ENCODE measurements at regions not wholly inside any gene's neighbourhood (a gene's known extent, or its start where the extent isn't known, plus 50 kb on each side); places are given as distances from the start of the nearest gene placed in this dataset.

DNA sequence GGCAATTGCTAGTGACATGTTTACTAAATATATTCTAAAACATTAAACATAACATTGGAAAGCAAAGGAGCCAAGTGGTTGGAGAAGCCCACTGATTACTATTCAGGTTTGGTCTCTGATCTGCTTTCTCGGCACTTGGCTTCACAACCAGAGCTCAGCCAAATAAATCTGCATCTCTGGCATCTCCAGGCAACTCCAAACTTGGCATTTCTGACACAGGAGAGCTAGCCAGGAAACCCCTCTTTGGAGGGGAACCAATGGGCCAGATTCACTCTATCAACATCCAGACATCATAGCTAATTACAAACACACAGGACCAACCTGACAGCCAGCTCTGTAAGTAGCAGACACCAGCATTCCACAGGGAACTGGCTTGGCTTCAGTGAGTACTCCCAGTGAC, 150.3 kb upstream of the ETAA1 start:
- H3K4me3 Mint-ChIP-seq = no peak overlapping the region
- TF ChIP-seq, protein P1, sequence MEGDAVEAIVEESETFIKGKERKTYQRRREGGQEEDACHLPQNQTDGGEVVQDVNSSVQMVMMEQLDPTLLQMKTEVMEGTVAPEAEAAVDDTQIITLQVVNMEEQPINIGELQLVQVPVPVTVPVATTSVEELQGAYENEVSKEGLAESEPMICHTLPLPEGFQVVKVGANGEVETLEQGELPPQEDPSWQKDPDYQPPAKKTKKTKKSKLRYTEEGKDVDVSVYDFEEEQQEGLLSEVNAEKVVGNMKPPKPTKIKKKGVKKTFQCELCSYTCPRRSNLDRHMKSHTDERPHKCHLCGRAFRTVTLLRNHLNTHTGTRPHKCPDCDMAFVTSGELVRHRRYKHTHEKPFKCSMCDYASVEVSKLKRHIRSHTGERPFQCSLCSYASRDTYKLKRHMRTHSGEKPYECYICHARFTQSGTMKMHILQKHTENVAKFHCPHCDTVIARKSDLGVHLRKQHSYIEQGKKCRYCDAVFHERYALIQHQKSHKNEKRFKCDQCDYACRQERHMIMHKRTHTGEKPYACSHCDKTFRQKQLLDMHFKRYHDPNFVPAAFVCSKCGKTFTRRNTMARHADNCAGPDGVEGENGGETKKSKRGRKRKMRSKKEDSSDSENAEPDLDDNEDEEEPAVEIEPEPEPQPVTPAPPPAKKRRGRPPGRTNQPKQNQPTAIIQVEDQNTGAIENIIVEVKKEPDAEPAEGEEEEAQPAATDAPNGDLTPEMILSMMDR (conservative IDR thresholded peaks at IDR 0.05) = no peak
- H3K4me1 Mint-ChIP-seq = no peaks in the 10 kb centered on the region; a peak in 1 of 4 replicates
- WGBS (ENCODE audit: extremely low coverage, insufficient read length, low lambda C conversion rate) = no CpG with 5 or more reads among the region's 1 CpG
- no peak overlapping the region for H3K27ac ChIP-seq (ENCODE audit: insufficient read length, low read depth, low read length)
- no peak overlapping the region for H2BK5ac ChIP-seq (ENCODE audit: insufficient read length, low read length)
- H3K23ac ChIP-seq (ENCODE audit: insufficient read length, low read depth, low read length) = no peak overlapping the region
- no peaks in the 10 kb centered on the region for H4K20me1 ChIP-seq (ENCODE audit: control insufficient read depth, insufficient read depth, insufficient read length)
- H2BK12ac ChIP-seq (ENCODE audit: insufficient read length, low read depth, low read length) = no peak overlapping the region
- no peak overlapping the region for H4K91ac ChIP-seq (ENCODE audit: insufficient read length, low read depth, low read length)
- no peaks in the 10 kb centered on the region for H3K79me1 ChIP-seq (ENCODE audit: insufficient read depth, low read depth, low read length, poor library complexity, severe bottlenecking)
- H2BK15ac ChIP-seq (ENCODE audit: low read depth, low read length) = no peak overlapping the region
- no peak overlapping the region for H3K4ac ChIP-seq (ENCODE audit: low read depth, low read length)
- H3K14ac ChIP-seq (ENCODE audit: insufficient read depth, low read length) = no peak overlapping the region
- H4K5ac ChIP-seq (ENCODE audit: insufficient read length, low read depth, low read length) = no peak overlapping the region
- H3K79me2 ChIP-seq (ENCODE audit: insufficient read depth, low read length) = no peaks in the 10 kb centered on the region
- H3K27me3 Mint-ChIP-seq (ENCODE audit: low read depth) = no peaks in the 10 kb centered on the region
- DNase-seq = no peak
- no peak overlapping the region for H3K56ac ChIP-seq (ENCODE audit: insufficient read length, low read depth, low read length)
- H3K4me1 ChIP-seq (ENCODE audit: insufficient read depth, low read length) = no peaks in the 10 kb centered on the region
- no peak overlapping the region for H2BK120ac ChIP-seq (ENCODE audit: low read depth, low read length, poor library complexity, severe bottlenecking)
- no peaks in the 10 kb centered on the region for H3K9me3 ChIP-seq (ENCODE audit: control insufficient read depth, low read depth, low read length)
- H3K4me2 ChIP-seq (ENCODE audit: insufficient read depth, insufficient read length, low read length) = no peak overlapping the region
- H3K23me2 ChIP-seq (ENCODE audit: insufficient read length, low read depth, low read length, poor library complexity, severe bottlenecking) = no peaks in the 10 kb centered on the region
- no peaks in the 10 kb centered on the region for H3K27me3 ChIP-seq (ENCODE audit: insufficient read depth, low read length)
- H2AFZ ChIP-seq (ENCODE audit: low read length) = no peak overlapping the region
- no peak overlapping the region for H2AK5ac ChIP-seq (ENCODE audit: insufficient read length, low read length)
- H4K8ac ChIP-seq (replicated peaks; ENCODE audit: insufficient read length, low read depth, low read length) = no peak overlapping the region
- no peak overlapping the region for H3K9ac ChIP-seq (ENCODE audit: extremely low read depth, insufficient read length, low read length)
- no peak overlapping the region for H3K27ac Mint-ChIP-seq
- H2BK20ac ChIP-seq (ENCODE audit: low read depth, low read length, poor library complexity, severe bottlenecking) = no peak overlapping the region
- no peaks in the 10 kb centered on the region for H3K9me3 Mint-ChIP-seq
- no peak overlapping the region for H3T11ph ChIP-seq (ENCODE audit: low read length)
- H3K18ac ChIP-seq (ENCODE audit: insufficient read length, low read depth, low read length) = no peak overlapping the region
- H3K36me3 Mint-ChIP-seq (ENCODE audit: insufficient read depth in 1 of 3, low read depth in 3 of 3) = no peaks in the 10 kb centered on the region

Data from H9 (cell line).